Kidney epithelial cell (primary cell): ENCODE measurements at regions not wholly inside any gene's neighbourhood (a gene's known extent, or its start where the extent isn't known, plus 50 kb on each side); places are given as distances from the start of the nearest gene placed in this dataset.
A peak's percentile ranks its signal among the peaks of the same experiment; 100 is the strongest.

Experiments
- DNase-seq: peaks from one replicate; pipeline ENCODE4 v3.0.0-alpha.2; 2010; ENCODE audit warnings: low read depth
- H3K27me3 ChIP-seq: 2 replicates; pipeline ENCODE4 v1.6.0; 2011; ENCODE audit warnings: low read length; ENCODE audit not compliant: control insufficient read depth, insufficient read depth
- H3K36me3 ChIP-seq: 2 replicates; pipeline ENCODE4 v1.5.1; 2011; ENCODE audit warnings: low read length; ENCODE audit not compliant: control insufficient read depth, insufficient read depth
- H3K4me3 ChIP-seq: 2 replicates; pipeline ENCODE4 v1.5.1; 2011; ENCODE audit warnings: low read depth, mild to moderate bottlenecking, control low read depth, low read length
- TF ChIP-seq, protein P1 (sequence below): IDR thresholded peaks from 2 replicates; pipeline ENCODE4 v1.5.1; 2011; ENCODE audit warnings: mild to moderate bottlenecking, moderate library complexity, low read length, control low read depth, inconsistent platforms; ENCODE audit not compliant: insufficient read depth, poor library complexity, severe bottlenecking

DNA sequence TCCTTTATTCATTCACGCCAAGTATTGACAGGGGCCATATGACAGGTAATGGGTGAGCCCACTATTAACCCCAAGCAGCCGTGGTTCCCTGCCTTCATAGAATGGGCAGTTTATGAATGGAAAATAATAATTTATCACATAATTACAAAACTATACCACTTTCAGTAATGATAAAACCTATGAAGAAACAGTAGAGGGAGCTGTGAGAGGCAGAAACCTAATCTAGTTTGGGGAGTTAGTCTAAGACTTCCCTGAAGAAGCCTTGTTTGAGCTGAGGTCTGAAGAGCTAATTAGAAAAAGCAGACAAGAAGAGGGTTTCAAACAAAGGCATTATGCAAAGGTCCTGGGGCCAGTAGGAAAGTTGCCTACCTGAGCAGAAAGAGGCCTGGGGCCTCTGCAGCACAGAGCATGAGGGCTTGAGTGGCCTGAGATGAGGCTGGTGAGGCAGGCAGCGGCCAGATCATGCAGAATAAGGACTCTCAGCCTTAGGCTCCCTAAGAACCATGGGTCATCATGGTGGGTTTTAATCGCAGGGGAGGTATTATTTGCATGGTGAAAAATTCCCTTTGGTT is 142.8 kb downstream of the ATG4C start:
- Histone ChIP-seq H3K36me3 (no peaks in the 10 kb centered on the region), H3K4me3 (no peak overlapping the region), H3K27me3 (no peaks in the 10 kb centered on the region)
- DNase-seq = no peak
- TF ChIP-seq, protein P1, sequence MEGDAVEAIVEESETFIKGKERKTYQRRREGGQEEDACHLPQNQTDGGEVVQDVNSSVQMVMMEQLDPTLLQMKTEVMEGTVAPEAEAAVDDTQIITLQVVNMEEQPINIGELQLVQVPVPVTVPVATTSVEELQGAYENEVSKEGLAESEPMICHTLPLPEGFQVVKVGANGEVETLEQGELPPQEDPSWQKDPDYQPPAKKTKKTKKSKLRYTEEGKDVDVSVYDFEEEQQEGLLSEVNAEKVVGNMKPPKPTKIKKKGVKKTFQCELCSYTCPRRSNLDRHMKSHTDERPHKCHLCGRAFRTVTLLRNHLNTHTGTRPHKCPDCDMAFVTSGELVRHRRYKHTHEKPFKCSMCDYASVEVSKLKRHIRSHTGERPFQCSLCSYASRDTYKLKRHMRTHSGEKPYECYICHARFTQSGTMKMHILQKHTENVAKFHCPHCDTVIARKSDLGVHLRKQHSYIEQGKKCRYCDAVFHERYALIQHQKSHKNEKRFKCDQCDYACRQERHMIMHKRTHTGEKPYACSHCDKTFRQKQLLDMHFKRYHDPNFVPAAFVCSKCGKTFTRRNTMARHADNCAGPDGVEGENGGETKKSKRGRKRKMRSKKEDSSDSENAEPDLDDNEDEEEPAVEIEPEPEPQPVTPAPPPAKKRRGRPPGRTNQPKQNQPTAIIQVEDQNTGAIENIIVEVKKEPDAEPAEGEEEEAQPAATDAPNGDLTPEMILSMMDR = peak; percentile 18

DNA sequence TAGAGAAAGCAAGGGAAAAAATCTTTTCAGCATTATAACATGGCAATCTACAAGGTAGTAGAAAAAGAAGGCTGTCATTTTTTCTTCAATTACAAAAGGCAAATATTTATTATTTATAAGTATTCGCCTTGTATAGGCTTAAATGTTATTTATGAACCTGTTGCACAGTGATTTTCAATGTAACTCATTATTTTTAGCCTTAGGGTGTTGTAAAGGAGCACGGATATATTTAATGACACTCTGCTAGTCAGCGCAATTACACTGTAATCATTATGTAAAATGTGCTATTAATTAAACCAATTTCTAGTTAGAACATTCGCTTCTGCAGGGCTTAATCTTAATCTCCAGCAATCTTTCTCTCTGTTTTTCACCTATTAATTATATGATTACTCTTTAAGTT is 145.0 kb downstream of the ATG4C start:
- Histone ChIP-seq H3K27me3 (no peaks in the 10 kb centered on the region), H3K4me3 (no peak overlapping the region), H3K36me3 (no peaks in the 10 kb centered on the region)
- TF ChIP-seq, protein P1 = no peak
- no peak for DNase-seq

DNA sequence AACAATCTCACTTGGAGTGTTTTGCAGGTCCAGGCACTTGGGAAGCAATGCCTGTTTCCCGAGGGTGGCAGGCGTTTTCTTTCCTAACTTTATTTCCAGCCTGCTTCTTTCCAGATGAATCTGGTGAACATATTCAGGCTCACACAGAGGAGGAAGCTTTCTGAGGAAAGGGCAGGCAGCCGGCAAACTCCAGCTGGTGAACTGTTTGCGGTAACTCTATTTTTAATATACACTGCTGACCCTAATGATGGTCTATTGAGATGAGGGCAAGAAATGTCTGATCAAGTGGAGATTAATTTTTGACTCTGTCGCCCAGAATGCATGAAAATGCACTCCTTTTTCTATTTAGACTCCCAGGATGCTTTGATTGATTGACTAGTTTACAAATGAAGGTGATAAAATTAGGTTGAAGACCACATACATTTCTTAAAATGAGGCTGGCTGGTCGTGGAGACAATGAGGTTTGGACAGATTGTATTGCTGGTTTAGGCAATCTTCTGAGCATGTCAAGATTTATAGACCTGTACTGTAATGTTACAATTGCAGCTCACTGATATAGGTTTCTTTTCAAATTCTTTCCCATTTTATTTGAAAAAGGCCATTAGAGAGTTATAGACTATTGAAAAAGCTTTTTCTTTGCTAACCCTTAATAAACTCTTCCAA is 153.8 kb downstream of the ATG4C start:
- TF ChIP-seq, protein P1 = no peak
- no peak overlapping the region for H3K4me3 ChIP-seq
- no peaks in the 10 kb centered on the region for H3K27me3 ChIP-seq
- no peak for DNase-seq
- H3K36me3 ChIP-seq = no peaks in the 10 kb centered on the region

DNA sequence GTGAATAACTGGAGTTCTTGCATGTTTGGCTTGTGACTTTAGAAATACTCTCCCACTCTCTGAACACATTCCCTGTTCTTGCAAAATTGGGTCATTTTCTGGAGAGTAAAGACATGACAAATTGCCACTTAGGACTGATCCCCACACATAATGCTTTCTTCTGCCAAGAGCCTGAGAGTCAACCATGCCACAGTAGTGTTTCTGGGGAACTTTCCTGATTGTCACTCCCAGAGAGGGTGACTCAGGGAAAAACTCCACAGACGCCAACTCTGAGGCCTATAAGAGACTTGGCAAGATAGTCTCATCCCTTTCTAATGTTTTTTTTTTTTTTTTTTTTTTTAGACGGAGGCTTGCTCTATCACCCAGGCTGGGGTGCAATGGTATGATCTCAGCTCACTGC is 157.8 kb downstream of the ATG4C start:
- H3K27me3 ChIP-seq = no peaks in the 10 kb centered on the region

DNA sequence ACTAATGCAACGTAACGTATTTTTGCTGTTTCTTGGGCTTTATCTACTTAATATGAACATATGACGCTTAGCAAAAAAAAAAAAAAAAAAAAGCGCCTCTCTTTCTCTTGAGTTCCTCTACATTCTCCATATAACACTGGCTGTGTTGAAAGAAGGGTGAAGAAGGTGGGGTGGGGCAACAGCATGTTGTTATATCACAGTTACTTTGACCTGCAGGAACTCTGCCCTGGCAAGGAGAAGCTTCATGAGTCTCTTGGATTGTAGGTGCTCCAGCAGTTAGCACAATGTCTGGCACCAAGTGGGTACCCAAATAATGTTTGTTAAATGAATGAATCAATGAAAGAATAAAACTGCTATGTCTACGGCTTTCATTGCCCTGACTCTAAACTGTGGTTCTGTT is 162.6 kb downstream of the ATG4C start:
- no peak for DNase-seq
- TF ChIP-seq, protein P1 = no peak
- H3K4me3 ChIP-seq = no peak overlapping the region
- no peaks in the 10 kb centered on the region for H3K36me3 ChIP-seq
- peaks cover 5% of the 10 kb centered on the region for H3K27me3 ChIP-seq

More for the DNA sequence above, 157.8 kb downstream of the ATG4C start:
- no peak for DNase-seq
- Histone ChIP-seq H3K4me3 (no peak overlapping the region), H3K36me3 (no peaks in the 10 kb centered on the region)
- TF ChIP-seq, protein P1 = no peak

DNA sequence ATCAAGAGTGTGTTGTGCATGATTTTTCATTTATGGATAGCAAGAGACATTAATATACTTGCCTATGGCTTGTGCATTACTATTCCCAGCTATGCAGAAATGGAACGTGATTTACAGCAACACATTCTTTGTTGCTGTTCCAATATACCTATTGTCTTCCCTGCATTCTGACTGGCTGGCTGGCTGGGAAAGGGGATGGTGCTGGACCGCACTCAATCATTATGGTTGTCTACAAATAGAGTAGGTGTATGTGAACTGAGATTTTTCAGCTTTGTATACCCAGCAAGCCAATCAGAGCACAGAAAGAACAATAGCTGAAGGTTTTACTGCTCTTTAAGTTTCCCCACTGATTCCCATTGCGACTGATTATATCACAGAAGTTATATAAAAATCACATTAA is 167.5 kb downstream of the ATG4C start:
- H3K4me3 ChIP-seq = no peak overlapping the region
- no peak for DNase-seq
- TF ChIP-seq, protein P1 = no peak
- H3K27me3 ChIP-seq = peaks cover 11% of the 10 kb centered on the region
- no peaks in the 10 kb centered on the region for H3K36me3 ChIP-seq
